ENCODE measurements at regions not wholly inside any gene's neighbourhood (a gene's known extent, or its start where the extent isn't known, plus 50 kb on each side); places are given as distances from the start of the nearest gene placed in this dataset.

DNA sequence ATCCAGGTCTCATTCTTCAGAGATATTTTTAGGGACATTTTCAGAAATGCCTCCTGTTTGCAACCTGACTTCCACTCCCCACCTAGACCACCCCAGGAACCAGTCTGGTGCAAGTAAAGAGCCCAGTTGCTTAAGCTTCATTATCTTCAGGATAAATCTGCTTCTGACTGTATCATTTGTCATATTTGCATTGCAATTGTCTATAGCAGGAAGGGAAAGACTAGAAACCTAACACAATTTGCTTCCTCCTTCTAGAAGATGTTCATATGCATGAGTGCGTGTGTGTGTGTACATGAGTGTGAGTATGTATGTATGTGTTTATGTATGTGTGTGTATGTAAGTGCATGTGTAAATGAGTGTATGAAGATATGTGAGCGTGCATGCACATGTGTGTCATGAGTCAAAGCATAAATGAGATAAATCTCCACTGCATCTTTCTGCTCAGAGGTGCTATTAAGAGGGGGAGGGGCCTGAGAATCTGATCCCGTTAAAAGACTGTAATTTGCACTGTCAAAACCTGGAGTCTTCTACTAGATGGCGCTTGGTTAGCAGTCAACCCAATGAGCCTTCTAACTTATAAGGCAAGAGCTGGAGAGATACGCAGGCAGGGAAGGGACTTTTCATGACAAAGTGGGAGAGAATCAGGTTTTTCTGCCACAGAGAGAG, 178.8 kb upstream of the KL start:
- TF ChIP-seq, protein P1, sequence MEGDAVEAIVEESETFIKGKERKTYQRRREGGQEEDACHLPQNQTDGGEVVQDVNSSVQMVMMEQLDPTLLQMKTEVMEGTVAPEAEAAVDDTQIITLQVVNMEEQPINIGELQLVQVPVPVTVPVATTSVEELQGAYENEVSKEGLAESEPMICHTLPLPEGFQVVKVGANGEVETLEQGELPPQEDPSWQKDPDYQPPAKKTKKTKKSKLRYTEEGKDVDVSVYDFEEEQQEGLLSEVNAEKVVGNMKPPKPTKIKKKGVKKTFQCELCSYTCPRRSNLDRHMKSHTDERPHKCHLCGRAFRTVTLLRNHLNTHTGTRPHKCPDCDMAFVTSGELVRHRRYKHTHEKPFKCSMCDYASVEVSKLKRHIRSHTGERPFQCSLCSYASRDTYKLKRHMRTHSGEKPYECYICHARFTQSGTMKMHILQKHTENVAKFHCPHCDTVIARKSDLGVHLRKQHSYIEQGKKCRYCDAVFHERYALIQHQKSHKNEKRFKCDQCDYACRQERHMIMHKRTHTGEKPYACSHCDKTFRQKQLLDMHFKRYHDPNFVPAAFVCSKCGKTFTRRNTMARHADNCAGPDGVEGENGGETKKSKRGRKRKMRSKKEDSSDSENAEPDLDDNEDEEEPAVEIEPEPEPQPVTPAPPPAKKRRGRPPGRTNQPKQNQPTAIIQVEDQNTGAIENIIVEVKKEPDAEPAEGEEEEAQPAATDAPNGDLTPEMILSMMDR (conservative IDR thresholded peaks at IDR 0.05) = no peak
- TF ChIP-seq EZH2 (IDR thresholded peaks at IDR 0.05; ENCODE audit: low read depth) = no peak
